Loucy (cell line): ENCODE measurements at regions not wholly inside any gene's neighbourhood (a gene's known extent, or its start where the extent isn't known, plus 50 kb on each side); places are given as distances from the start of the nearest gene placed in this dataset.

Experiments
- H2AFZ ChIP-seq: fragments of 200-600 bp; sonication (generic); 2 replicates; pipeline ENCODE4 v1.6.0; 2016; ENCODE audit warnings: antibody characterized with exemption, mild to moderate bottlenecking, low read length, moderate library complexity
- H3F3A ChIP-seq: fragments of 200-600 bp; 2 replicates; pipeline ENCODE4 v1.6.0; 2016; ENCODE audit warnings: antibody characterized with exemption, low read depth, mild to moderate bottlenecking
- H3K27me3 ChIP-seq: fragments of 200-600 bp; sonication (generic); 2 replicates; pipeline ENCODE4 v1.6.1; 2014; ENCODE audit warnings: low read length, mild to moderate bottlenecking; ENCODE audit not compliant: insufficient read depth, poor library complexity, severe bottlenecking
- H3K36me3 ChIP-seq: fragments of 200-600 bp; sonication (generic); 2 replicates; pipeline ENCODE4 v1.6.1; 2016; ENCODE audit warnings: low read length; ENCODE audit not compliant: insufficient read depth
- H3K4me1 ChIP-seq: fragments of 200-600 bp; sonication (generic); 2 replicates; pipeline ENCODE4 v1.5.1; 2014; ENCODE audit warnings: low read length, mild to moderate bottlenecking; ENCODE audit not compliant: insufficient read depth, poor library complexity, severe bottlenecking
- H3K4me2 ChIP-seq: fragments of 200-600 bp; sonication (generic); 2 replicates; pipeline ENCODE4 v1.6.0; 2014; ENCODE audit warnings: antibody characterized with exemption, low read length, low read depth, mild to moderate bottlenecking; ENCODE audit not compliant: poor library complexity, severe bottlenecking
- H3K4me3 ChIP-seq: fragments of 200-600 bp; sonication (generic); 2 replicates; pipeline ENCODE4 v1.5.1; 2014; ENCODE audit warnings: low read length, mild to moderate bottlenecking, mixed read lengths; ENCODE audit not compliant: poor library complexity, severe bottlenecking
- H3K79me2 ChIP-seq: fragments of 200-600 bp; sonication (generic); 2 replicates; pipeline ENCODE4 v1.6.1; 2014; ENCODE audit warnings: low read length; ENCODE audit not compliant: insufficient read depth
- H3K9ac ChIP-seq: fragments of 200-600 bp; sonication (generic); 2 replicates; pipeline ENCODE4 v1.6.0; 2014; ENCODE audit warnings: mild to moderate bottlenecking, low read depth, low read length, moderate library complexity; ENCODE audit not compliant: poor library complexity, severe bottlenecking
- H3K9me2 ChIP-seq: fragments of 200-600 bp; sonication (generic); replicated peaks from 2 replicates; pipeline ENCODE4 v1.6.1; 2016; ENCODE audit warnings: low read depth, low read length, mixed read lengths
- H3K9me3 ChIP-seq: fragments of 200-600 bp; sonication (generic); 2 replicates; pipeline ENCODE4 v1.6.1; 2014; ENCODE audit warnings: mild to moderate bottlenecking, antibody characterized with exemption, low read length, low read depth; ENCODE audit not compliant: insufficient read depth
- H4K20me1 ChIP-seq: fragments of 200-600 bp; sonication (generic); 2 replicates; pipeline ENCODE4 v1.6.0; 2014; ENCODE audit warnings: antibody characterized with exemption, low read length, mild to moderate bottlenecking; ENCODE audit not compliant: insufficient read depth, poor library complexity, severe bottlenecking
- CTCF ChIP-seq: fragments of 200-600 bp; sonication (generic); conservative IDR thresholded peaks from 2 replicates; pipeline ENCODE4 v1.5.1; 2014; ENCODE audit warnings: mild to moderate bottlenecking, antibody characterized with exemption, low read length
- EZH2phosphoT487 ChIP-seq: fragments of 200-600 bp; IDR thresholded peaks from 2 replicates; pipeline ENCODE4 v1.6.1; 2018; ENCODE audit warnings: antibody characterized with exemption, mild to moderate bottlenecking, moderate library complexity, borderline replicate concordance

DNA sequence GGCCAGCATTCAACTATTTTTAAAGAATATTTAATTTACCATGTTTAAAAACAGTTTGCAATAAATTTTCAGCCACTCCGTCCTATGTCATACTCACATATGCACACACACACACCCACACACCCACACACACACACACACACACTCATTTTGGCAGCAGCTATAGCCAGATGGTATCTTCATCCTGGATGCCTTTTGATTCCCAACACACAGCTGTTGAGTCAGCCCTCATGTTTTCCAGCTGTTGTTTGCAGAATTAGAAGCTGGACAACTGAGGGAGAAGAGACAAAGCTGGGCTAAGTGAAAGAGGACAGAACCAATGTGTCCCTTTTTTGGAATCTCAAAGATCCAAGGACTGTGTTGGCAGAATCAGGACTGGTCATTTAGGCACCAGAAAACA is 80.0 kb upstream of the EGLN3 start:
- no peaks in the 10 kb centered on the region for H3K4me1 ChIP-seq
- no peak for TF ChIP-seq CTCF
- TF ChIP-seq EZH2phosphoT487 = no peak
- H3K36me3 ChIP-seq = no peaks in the 10 kb centered on the region
- H3K27me3 ChIP-seq = no peaks in the 10 kb centered on the region
- H3K9me3 ChIP-seq = no peaks in the 10 kb centered on the region
- no peaks in the 10 kb centered on the region for H3K79me2 ChIP-seq
- H3F3A ChIP-seq = no peaks in the 10 kb centered on the region
- no peaks in the 10 kb centered on the region for H4K20me1 ChIP-seq
- no peaks in the 10 kb centered on the region for H3K9me2 ChIP-seq
- H2AFZ ChIP-seq = no peak overlapping the region
- H3K4me2 ChIP-seq = no peak overlapping the region
- no peak overlapping the region for H3K9ac ChIP-seq
- H3K4me3 ChIP-seq = no peak overlapping the region

DNA sequence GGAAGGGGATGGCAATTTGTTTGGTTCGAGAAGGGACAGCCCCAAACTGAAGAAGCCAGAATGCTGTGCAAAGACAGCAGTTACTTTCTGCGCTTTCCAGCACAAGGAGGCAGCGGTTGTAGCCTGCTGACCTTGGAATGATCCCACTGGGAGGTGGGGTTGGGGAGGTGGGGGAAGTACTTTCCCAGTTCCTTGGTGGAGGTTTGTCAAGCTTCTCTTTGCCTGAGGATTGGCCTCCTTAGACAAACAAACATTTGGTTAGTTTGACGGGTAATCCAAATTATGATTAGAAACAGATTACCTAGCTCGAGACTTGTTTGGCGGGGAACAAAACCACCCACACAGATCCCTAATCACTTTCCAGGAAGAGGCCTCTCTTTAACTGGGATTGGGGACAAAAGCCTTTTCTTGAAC is 79.1 kb upstream of the EGLN3 start:
- Histone ChIP-seq H3K4me3 (no peak overlapping the region), H3K79me2 (no peaks in the 10 kb centered on the region), H3K9ac (no peak overlapping the region), H3K27me3 (no peaks in the 10 kb centered on the region), H3K9me2 (no peaks in the 10 kb centered on the region), H3K4me2 (no peak overlapping the region), H3K9me3 (no peaks in the 10 kb centered on the region), H4K20me1 (no peaks in the 10 kb centered on the region), H3F3A (no peaks in the 10 kb centered on the region), H3K36me3 (no peaks in the 10 kb centered on the region), H2AFZ (no peak overlapping the region), H3K4me1 (no peaks in the 10 kb centered on the region)
- TF ChIP-seq CTCF (no peak), EZH2phosphoT487 (no peak)

GRCh38 chr14:34027990-34028495 is 77.2 kb upstream of the EGLN3 start:
- no peaks in the 10 kb centered on the region for H3K36me3 ChIP-seq
- H2AFZ ChIP-seq = no peak overlapping the region
- no peaks in the 10 kb centered on the region for H3K9me3 ChIP-seq
- H3F3A ChIP-seq = no peaks in the 10 kb centered on the region
- H3K4me1 ChIP-seq = no peaks in the 10 kb centered on the region
- no peaks in the 10 kb centered on the region for H3K9me2 ChIP-seq
- H3K79me2 ChIP-seq = no peaks in the 10 kb centered on the region
- no peak overlapping the region for H3K9ac ChIP-seq
- H3K27me3 ChIP-seq = no peaks in the 10 kb centered on the region
- H3K4me2 ChIP-seq = no peak overlapping the region
- H4K20me1 ChIP-seq = no peaks in the 10 kb centered on the region
- H3K4me3 ChIP-seq = no peak overlapping the region
- TF ChIP-seq CTCF (no peak), EZH2phosphoT487 (no peak)
